Progenitor cell of endocrine pancreas (in vitro differentiated cells): ENCODE measurements at regions not wholly inside any gene's neighbourhood (a gene's known extent, or its start where the extent isn't known, plus 50 kb on each side); places are given as distances from the start of the nearest gene placed in this dataset.

Experiments
- DNase-seq: peaks from one replicate; pipeline ENCODE4 v3.0.0; 2021; ENCODE audit warnings: low spot score; ENCODE audit not compliant: unreplicated experiment
- H3K27ac Mint-ChIP-seq: 2 replicates; pipeline ENCODE4 v1.8.0; 2021; ENCODE audit warnings: mild to moderate bottlenecking, moderate library complexity, mixed read lengths
- H3K27me3 Mint-ChIP-seq: 2 replicates; pipeline ENCODE4 v1.8.0; 2021; ENCODE audit warnings: mixed read lengths
- H3K36me3 Mint-ChIP-seq: 2 replicates; pipeline ENCODE4 v1.8.0; 2022; ENCODE audit warnings: mixed read lengths; ENCODE audit not compliant: insufficient read depth
- H3K4me1 Mint-ChIP-seq: 2 replicates; pipeline ENCODE4 v1.8.0; 2021; ENCODE audit warnings: low read depth, mixed read lengths
- H3K4me3 Mint-ChIP-seq: 2 replicates; pipeline ENCODE4 v1.8.0; 2021; ENCODE audit warnings: low read depth, mild to moderate bottlenecking, moderate library complexity, mixed read lengths
- H3K9me3 Mint-ChIP-seq: 2 replicates; pipeline ENCODE4 v1.8.0; 2021; ENCODE audit warnings: low read depth, mixed read lengths
- CTCF ChIP-seq: fragments of 200-600 bp; sonication (generic); IDR thresholded peaks from one replicate; pipeline ENCODE4 v1.5.0; 2021; ENCODE audit warnings: antibody characterized with exemption, mild to moderate bottlenecking; ENCODE audit not compliant: unreplicated experiment

- peaks cover 41% of the 10 kb centered on the region for H3K9me3 Mint-ChIP-seq
- H3K4me3 Mint-ChIP-seq, result no peak overlapping the region
Observed at GRCh38 chrX:104411800-104412199, 154.2 kb upstream of the IL1RAPL2 start.

GRCh38 chrX:104400387-104400786 lies 145.7 kb upstream of the ESX1 start:
- Mint-ChIP-seq H3K27ac (no peak overlapping the region), H3K4me1 (no peaks in the 10 kb centered on the region), H3K4me3 (no peak overlapping the region), H3K27me3 (no peaks in the 10 kb centered on the region), H3K36me3 (no peaks in the 10 kb centered on the region), H3K9me3 (peaks cover 14% of the 10 kb centered on the region)
- no peak for TF ChIP-seq CTCF
- no peak for DNase-seq

More at GRCh38 chrX:104411800-104412199, 154.2 kb upstream of the IL1RAPL2 start:
- no peaks in the 10 kb centered on the region for H3K27me3 Mint-ChIP-seq
- H3K27ac Mint-ChIP-seq, result no peak overlapping the region
- no peak for DNase-seq
- H3K36me3 Mint-ChIP-seq, result no peaks in the 10 kb centered on the region
- TF ChIP-seq CTCF, result no peak
- H3K4me1 Mint-ChIP-seq, result no peaks in the 10 kb centered on the region

GRCh38 chrX:104392350-104392749 lies 137.6 kb upstream of the ESX1 start:
- no peak for TF ChIP-seq CTCF
- Mint-ChIP-seq H3K36me3 (no peaks in the 10 kb centered on the region), H3K4me1 (no peaks in the 10 kb centered on the region), H3K27me3 (peaks cover 2% of the 10 kb centered on the region), H3K4me3 (no peak overlapping the region), H3K27ac (no peak overlapping the region), H3K9me3 (peaks cover 15% of the 10 kb centered on the region)
- no peak for DNase-seq

GRCh38 chrX:104391906-104392305 lies 137.2 kb upstream of the ESX1 start:
- H3K27ac Mint-ChIP-seq, result no peak overlapping the region
- no peak overlapping the region for H3K4me3 Mint-ChIP-seq
- no peak for DNase-seq

GRCh38 chrX:104376937-104377336 lies 122.2 kb upstream of the ESX1 start:
- peaks cover 12% of the 10 kb centered on the region for H3K9me3 Mint-ChIP-seq
- peaks cover 2% of the 10 kb centered on the region for H3K36me3 Mint-ChIP-seq
- H3K27me3 Mint-ChIP-seq, result peaks cover 6% of the 10 kb centered on the region
- no peaks in the 10 kb centered on the region for H3K4me1 Mint-ChIP-seq
- no peak for DNase-seq
- H3K4me3 Mint-ChIP-seq, result no peak overlapping the region
- TF ChIP-seq CTCF, result no peak
- H3K27ac Mint-ChIP-seq, result no peak overlapping the region

More at GRCh38 chrX:104391906-104392305, 137.2 kb upstream of the ESX1 start:
- Mint-ChIP-seq H3K4me1 (no peaks in the 10 kb centered on the region), H3K36me3 (no peaks in the 10 kb centered on the region), H3K9me3 (peaks cover 10% of the 10 kb centered on the region), H3K27me3 (peaks cover 2% of the 10 kb centered on the region)
- no peak for TF ChIP-seq CTCF
